HG03439 (cell line): ENCODE measurements at regions not wholly inside any gene's neighbourhood (a gene's known extent, or its start where the extent isn't known, plus 50 kb on each side); places are given as distances from the start of the nearest gene placed in this dataset.
A peak's percentile ranks its signal among the peaks of the same experiment; 100 is the strongest.
"Not testable (repeated sequence)": the region's sequence is repeated elsewhere in the genome, so short reads cannot be mapped to it uniquely, and the experiment has no call there.

Experiments used
- ATAC-seq: cut with Tn5 transposase; IDR thresholded peaks from one replicate; pipeline ENCODE4 v1.9.1; 2021; ENCODE audit warnings: mild to moderate bottlenecking, moderate library complexity; ENCODE audit not compliant: unreplicated experiment

- ATAC-seq: no peak
Observed at GRCh38 chr2:187985195-187985594, 306.5 kb upstream of the GULP1 start.

- no peak for ATAC-seq
Observed at GRCh38 chr2:187985923-187986322, 305.8 kb upstream of the GULP1 start.

- ATAC-seq: no peak
Observed at GRCh38 chr2:187986390-187987105, 305.1 kb upstream of the GULP1 start.

- ATAC-seq: peak; percentile 38
Observed at GRCh38 chr2:187988348-187988747, 303.3 kb upstream of the GULP1 start.

- ATAC-seq: no peak
Observed at GRCh38 chr2:187989925-187990623, 301.6 kb upstream of the GULP1 start.

GRCh38 chr2:187991389-187991788, 300.3 kb upstream of the GULP1 start:
- ATAC-seq: no peak

- peak; percentile 52 for ATAC-seq
Observed at GRCh38 chr2:187994464-187995331, 297.0 kb upstream of the GULP1 start.

GRCh38 chr2:187995556-187995955, 296.1 kb upstream of the GULP1 start:
- ATAC-seq: no peak

GRCh38 chr2:187996630-187997029, 295.0 kb upstream of the GULP1 start:
- ATAC-seq: no peak

- ATAC-seq: no peak
Observed at GRCh38 chr2:188000189-188000588, 291.5 kb upstream of the GULP1 start.

- no peak for ATAC-seq
Observed at GRCh38 chr2:188003800-188004199, 287.9 kb upstream of the GULP1 start.

GRCh38 chr2:188013767-188014166, 277.9 kb upstream of the GULP1 start:
- ATAC-seq: no peak

- ATAC-seq: no peak
Observed at GRCh38 chr2:188016917-188017316, 274.8 kb upstream of the GULP1 start.

GRCh38 chr2:188022389-188022788, 269.3 kb upstream of the GULP1 start:
- no peak for ATAC-seq

GRCh38 chr2:188023035-188023434, 268.6 kb upstream of the GULP1 start:
- ATAC-seq: no peak

GRCh38 chr2:188024811-188025210, 266.9 kb upstream of the GULP1 start:
- no peak for ATAC-seq

- no peak for ATAC-seq
Observed at GRCh38 chr2:188028739-188029138, 262.9 kb upstream of the GULP1 start.

GRCh38 chr2:188032306-188032705, 259.4 kb upstream of the GULP1 start:
- no peak for ATAC-seq

- no peak for ATAC-seq
Observed at GRCh38 chr2:188032786-188033185, 258.9 kb upstream of the GULP1 start.

GRCh38 chr2:188033240-188033639, 258.4 kb upstream of the GULP1 start:
- not testable (repeated sequence) for ATAC-seq

- not testable (repeated sequence) for ATAC-seq
Observed at GRCh38 chr2:188034102-188034501, 257.6 kb upstream of the GULP1 start.
